Fibroblast of lung (primary cell): ENCODE measurements at regions not wholly inside any gene's neighbourhood (a gene's known extent, or its start where the extent isn't known, plus 50 kb on each side); places are given as distances from the start of the nearest gene placed in this dataset.

Source experiments
- DNase-seq, 2 donors: peaks; one replicate each; pipeline versions ENCODE4 v3.0.0 to v3.0.0-alpha.2; 2010; ENCODE audit warnings: low read depth in 2 of 2
- H2AFZ ChIP-seq: 2 replicates; pipeline ENCODE4 v1.5.1; 2012; ENCODE audit warnings: low read length, control low read depth, inconsistent platforms
- H3K27ac ChIP-seq: 2 replicates; pipeline ENCODE4 v1.5.1; 2011; ENCODE audit warnings: low read length, control low read depth; ENCODE audit not compliant: insufficient read depth
- H3K27me3 ChIP-seq: 2 replicates; pipeline ENCODE4 v1.5.1; 2011; ENCODE audit warnings: mild to moderate bottlenecking, low read length; ENCODE audit not compliant: control insufficient read depth, insufficient read depth
- H3K36me3 ChIP-seq: 2 replicates; pipeline ENCODE4 v1.5.1; 2011; ENCODE audit warnings: low read length; ENCODE audit not compliant: control insufficient read depth, insufficient read depth
- H3K4me1 ChIP-seq: 2 replicates; pipeline ENCODE4 v1.5.1; 2011; ENCODE audit warnings: low read length; ENCODE audit not compliant: control insufficient read depth, insufficient read depth; ENCODE audit errors: extremely low read depth
- H3K4me2 ChIP-seq: 2 replicates; pipeline ENCODE4 v1.5.1; 2011; ENCODE audit warnings: low read length, control low read depth; ENCODE audit not compliant: insufficient read depth; ENCODE audit errors: extremely low read depth
- H3K4me3 ChIP-seq, 4 experiments: fragments of 200-600 bp in 1 of 4; sonication (generic) in 1 of 4; replicated peaks in 1 of 4; 2 replicates each; pipeline ENCODE4 v1.5.1; 2011 to 2016; ENCODE audit warnings: low read length in 4 of 4, low read depth in 3 of 4, mild to moderate bottlenecking in 3 of 4, control low read depth in 2 of 4, inconsistent platforms in 1 of 4, mixed read lengths in 1 of 4; ENCODE audit not compliant: insufficient read depth in 1 of 4; ENCODE audit errors: control extremely low read depth in 1 of 4
- H3K79me2 ChIP-seq: 2 replicates; pipeline ENCODE4 v1.5.1; 2012; ENCODE audit warnings: mild to moderate bottlenecking, low read length, inconsistent platforms; ENCODE audit not compliant: control insufficient read depth, insufficient read depth
- H3K9ac ChIP-seq: 2 replicates; pipeline ENCODE4 v1.5.1; 2011; ENCODE audit warnings: mild to moderate bottlenecking, low read length, control low read depth; ENCODE audit not compliant: insufficient read depth
- H3K9me3 ChIP-seq: 2 replicates; pipeline ENCODE4 v1.5.1; 2012; ENCODE audit warnings: low read depth, low read length; ENCODE audit not compliant: control insufficient read depth, insufficient read depth
- H4K20me1 ChIP-seq: 2 replicates; pipeline ENCODE4 v1.5.1; 2011; ENCODE audit warnings: low read length; ENCODE audit not compliant: control insufficient read depth, insufficient read depth; ENCODE audit errors: extremely low read depth
- EZH2 ChIP-seq: IDR thresholded peaks from 2 replicates; pipeline ENCODE4 v1.5.1; 2012; ENCODE audit warnings: low read length, control low read depth, mild to moderate bottlenecking; ENCODE audit errors: missing control alignments
- TF ChIP-seq, protein P1 (sequence below), 2 donors: IDR thresholded peaks in 1 of 2; conservative IDR thresholded peaks in 1 of 2; 1 replicate in 1 of 2; 2 replicates in 1 of 2; pipeline ENCODE4 v1.5.1; 2011 to 2012; ENCODE audit warnings: low read length in 2 of 2, control low read depth in 1 of 2, inconsistent platforms in 1 of 2, low read depth in 1 of 2, mild to moderate bottlenecking in 1 of 2

DNA sequence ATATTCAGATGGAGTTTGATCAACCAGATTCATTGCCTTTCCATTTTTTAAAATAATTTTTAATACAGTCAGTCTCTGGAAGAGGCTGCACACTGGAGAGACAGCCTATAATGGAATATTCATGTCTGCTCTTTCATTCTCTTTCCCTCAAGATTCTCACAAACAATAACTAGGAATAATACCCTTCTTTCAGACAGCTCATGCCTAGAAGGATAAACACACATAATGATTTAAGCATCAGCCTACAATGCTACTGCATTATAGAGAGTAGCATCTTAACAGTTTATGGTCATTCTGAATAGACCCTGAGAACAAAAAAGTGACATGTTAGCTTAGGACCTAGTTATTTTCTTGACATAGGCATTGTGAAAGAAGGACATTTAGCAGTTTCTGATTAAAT is 1692.3 kb downstream of the GRIK2 start:
- no peak for DNase-seq
- no peak overlapping the region for H2AFZ ChIP-seq
- TF ChIP-seq EZH2 = no peak
- TF ChIP-seq, protein P1, sequence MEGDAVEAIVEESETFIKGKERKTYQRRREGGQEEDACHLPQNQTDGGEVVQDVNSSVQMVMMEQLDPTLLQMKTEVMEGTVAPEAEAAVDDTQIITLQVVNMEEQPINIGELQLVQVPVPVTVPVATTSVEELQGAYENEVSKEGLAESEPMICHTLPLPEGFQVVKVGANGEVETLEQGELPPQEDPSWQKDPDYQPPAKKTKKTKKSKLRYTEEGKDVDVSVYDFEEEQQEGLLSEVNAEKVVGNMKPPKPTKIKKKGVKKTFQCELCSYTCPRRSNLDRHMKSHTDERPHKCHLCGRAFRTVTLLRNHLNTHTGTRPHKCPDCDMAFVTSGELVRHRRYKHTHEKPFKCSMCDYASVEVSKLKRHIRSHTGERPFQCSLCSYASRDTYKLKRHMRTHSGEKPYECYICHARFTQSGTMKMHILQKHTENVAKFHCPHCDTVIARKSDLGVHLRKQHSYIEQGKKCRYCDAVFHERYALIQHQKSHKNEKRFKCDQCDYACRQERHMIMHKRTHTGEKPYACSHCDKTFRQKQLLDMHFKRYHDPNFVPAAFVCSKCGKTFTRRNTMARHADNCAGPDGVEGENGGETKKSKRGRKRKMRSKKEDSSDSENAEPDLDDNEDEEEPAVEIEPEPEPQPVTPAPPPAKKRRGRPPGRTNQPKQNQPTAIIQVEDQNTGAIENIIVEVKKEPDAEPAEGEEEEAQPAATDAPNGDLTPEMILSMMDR (conservative IDR thresholded peaks at IDR 0.05 in 1 of 2, IDR thresholded peaks at IDR 0.05 in 1 of 2; ENCODE audit: low read depth in 1 of 2, low read length in 2 of 2) = no peak
- no peaks in the 10 kb centered on the region for H3K27me3 ChIP-seq
- no peak overlapping the region for H3K4me3 ChIP-seq
- no peaks in the 10 kb centered on the region for H3K79me2 ChIP-seq
- H3K9me3 ChIP-seq = no peaks in the 10 kb centered on the region
- H4K20me1 ChIP-seq = no peaks in the 10 kb centered on the region
- no peak overlapping the region for H3K4me2 ChIP-seq
- H3K4me1 ChIP-seq = no peaks in the 10 kb centered on the region
- H3K27ac ChIP-seq = no peak overlapping the region
- H3K36me3 ChIP-seq = no peaks in the 10 kb centered on the region
- H3K9ac ChIP-seq = no peak overlapping the region

DNA sequence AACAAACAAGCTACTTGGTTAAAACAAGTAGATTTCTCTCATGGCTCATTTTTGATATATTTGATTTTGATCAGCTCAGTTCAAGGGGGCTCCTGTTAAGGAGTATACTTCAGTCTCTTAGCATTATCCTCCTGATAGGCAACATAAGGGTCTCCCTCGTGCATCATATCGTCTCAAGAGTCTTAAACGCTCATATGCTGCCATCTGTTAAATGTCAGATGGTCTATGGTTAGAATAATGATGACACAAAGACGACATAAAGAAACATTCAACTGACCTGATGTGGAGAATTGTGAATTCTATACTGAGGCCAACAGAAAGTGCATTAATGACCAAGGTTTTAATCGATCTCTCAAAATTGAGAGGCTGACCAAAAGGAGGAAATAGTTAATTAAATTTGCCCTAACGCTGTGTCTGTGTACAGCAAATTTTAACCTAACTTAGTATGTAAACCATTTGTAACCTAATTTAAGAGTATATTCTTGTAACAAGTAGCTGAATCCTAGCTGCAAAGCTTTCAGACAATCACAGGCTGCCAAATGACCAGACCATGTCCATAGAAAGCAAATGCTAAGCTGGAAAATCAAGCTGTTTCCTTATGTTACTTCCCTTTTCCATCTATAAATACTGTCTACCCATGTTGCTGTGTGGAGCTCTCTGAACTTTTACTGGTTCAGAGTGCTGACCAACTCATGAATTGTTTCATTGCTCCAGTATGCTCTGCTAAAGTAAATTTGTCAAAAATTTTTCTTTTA is 1688.5 kb downstream of the GRIK2 start:
- Histone ChIP-seq H2AFZ (no peak overlapping the region), H3K9ac (no peak overlapping the region), H3K27me3 (no peaks in the 10 kb centered on the region), H3K4me1 (no peaks in the 10 kb centered on the region), H3K79me2 (no peaks in the 10 kb centered on the region), H3K4me2 (no peak overlapping the region), H3K9me3 (no peaks in the 10 kb centered on the region), H3K36me3 (no peaks in the 10 kb centered on the region), H3K27ac (no peak overlapping the region), H4K20me1 (no peaks in the 10 kb centered on the region), H3K4me3 (no peak overlapping the region)
- DNase-seq = no peak
- TF ChIP-seq, protein P1 (conservative IDR thresholded peaks at IDR 0.05 in 1 of 2, IDR thresholded peaks at IDR 0.05 in 1 of 2; ENCODE audit: low read depth in 1 of 2, low read length in 2 of 2) = no peak
- TF ChIP-seq EZH2 = no peak

GRCh38 chr6:103081126-103081525 is 1687.6 kb downstream of the GRIK2 start:
- Histone ChIP-seq H3K4me3 (no peak overlapping the region), H3K4me2 (no peak overlapping the region), H3K79me2 (no peaks in the 10 kb centered on the region), H3K27ac (no peak overlapping the region), H2AFZ (no peak overlapping the region), H3K9me3 (no peaks in the 10 kb centered on the region), H3K4me1 (no peaks in the 10 kb centered on the region), H3K9ac (no peak overlapping the region), H4K20me1 (no peaks in the 10 kb centered on the region), H3K27me3 (no peaks in the 10 kb centered on the region), H3K36me3 (no peaks in the 10 kb centered on the region)
- no peak for DNase-seq
- TF ChIP-seq, protein P1 (conservative IDR thresholded peaks at IDR 0.05 in 1 of 2, IDR thresholded peaks at IDR 0.05 in 1 of 2; ENCODE audit: low read depth in 1 of 2, low read length in 2 of 2) = no peak
- TF ChIP-seq EZH2 = no peak
